A673 (cell line): ENCODE measurements at regions not wholly inside any gene's neighbourhood (a gene's known extent, or its start where the extent isn't known, plus 50 kb on each side); places are given as distances from the start of the nearest gene placed in this dataset.

Experiments
- BruUV-seq: library from RNA; stranded (reverse); fragments of 400-500 nt; replicated peaks from 2 replicates; lab custom pipeline; 2021; lab: Mats Ljungman, UMichigan
- CTCF ChIA-PET: fragments of 300-600 bp; sonication (Branson Sonifier 250); formaldehyde crosslinking; loops from one replicate; lab custom pipeline; 2022; ENCODE audit warnings: antibody characterized with exemption; lab: Charles Lee
- POLR2A ChIA-PET: fragments of 300-600 bp; sonication (Branson Sonifier 250); formaldehyde crosslinking; loops from one replicate; lab custom pipeline; 2022; ENCODE audit warnings: antibody characterized with exemption; ENCODE audit not compliant: low non-redundant PET; lab: Charles Lee
- DNase-seq: peaks from one replicate; pipeline ENCODE4 v3.0.0-alpha.2; 2015; ENCODE audit warnings: low spot score
- H3K27ac ChIP-seq: fragments of 200-600 bp; sonication (generic); 2 replicates; pipeline ENCODE4 v1.5.1; 2016; ENCODE audit warnings: mixed run types, low read depth, mild to moderate bottlenecking, mixed read lengths, antibody characterized with exemption, low read length; ENCODE audit not compliant: poor library complexity, severe bottlenecking
- H3K27me3 ChIP-seq: fragments of 200-600 bp; sonication (generic); replicated peaks from 2 replicates; pipeline ENCODE4 v1.6.1; 2017; ENCODE audit warnings: mixed run types, low read depth, mild to moderate bottlenecking, mixed read lengths, antibody characterized with exemption, low read length; ENCODE audit not compliant: insufficient read depth, poor library complexity
- H3K36me3 ChIP-seq: fragments of 200-600 bp; sonication (generic); 2 replicates; pipeline ENCODE4 v1.6.1; 2016; ENCODE audit warnings: mixed run types, mild to moderate bottlenecking, mixed read lengths, antibody characterized with exemption, low read length; ENCODE audit not compliant: insufficient read depth, poor library complexity, severe bottlenecking
- H3K4me1 ChIP-seq: fragments of 200-600 bp; sonication (generic); 2 replicates; pipeline ENCODE4 v1.6.1; 2017; ENCODE audit warnings: mixed run types, mild to moderate bottlenecking, mixed read lengths, antibody characterized with exemption, low read length; ENCODE audit not compliant: insufficient read depth, poor library complexity, severe bottlenecking
- H3K4me3 ChIP-seq: fragments of 200-600 bp; sonication (generic); 2 replicates; pipeline ENCODE4 v1.5.1; 2016; ENCODE audit warnings: low read depth, mixed run types, mild to moderate bottlenecking, mixed read lengths, low read length; ENCODE audit not compliant: poor library complexity, severe bottlenecking
- H3K9me3 ChIP-seq: fragments of 200-600 bp; sonication (generic); 2 replicates; pipeline ENCODE4 v1.6.1; 2016; ENCODE audit warnings: mixed run types, low read depth, mild to moderate bottlenecking, mixed read lengths, antibody characterized with exemption, low read length; ENCODE audit not compliant: poor library complexity, severe bottlenecking
- EZH2 ChIP-seq: fragments of 200-600 bp; sonication (generic); IDR thresholded peaks from 2 replicates; pipeline ENCODE4 v1.6.1; 2017; ENCODE audit warnings: borderline replicate concordance, low read depth, mild to moderate bottlenecking, mixed read lengths, antibody characterized with exemption, low read length; ENCODE audit not compliant: poor library complexity, severe bottlenecking
- intact Hi-C: fragments of 100-400 bp; cut with micrococcal nuclease; formaldehyde crosslinking; loops from one replicate; pipeline ENCODE4 v1.10.0; 2022; ENCODE audit not compliant: unreplicated experiment
- TF ChIP-seq, protein P1 (sequence below): fragments of 300-800, 200-600 bp; sonication (generic); conservative IDR thresholded peaks from 2 replicates; pipeline ENCODE4 v1.5.1; 2017; ENCODE audit warnings: low read depth, mild to moderate bottlenecking, antibody characterized with exemption, low read length, moderate library complexity, mixed read lengths

DNA sequence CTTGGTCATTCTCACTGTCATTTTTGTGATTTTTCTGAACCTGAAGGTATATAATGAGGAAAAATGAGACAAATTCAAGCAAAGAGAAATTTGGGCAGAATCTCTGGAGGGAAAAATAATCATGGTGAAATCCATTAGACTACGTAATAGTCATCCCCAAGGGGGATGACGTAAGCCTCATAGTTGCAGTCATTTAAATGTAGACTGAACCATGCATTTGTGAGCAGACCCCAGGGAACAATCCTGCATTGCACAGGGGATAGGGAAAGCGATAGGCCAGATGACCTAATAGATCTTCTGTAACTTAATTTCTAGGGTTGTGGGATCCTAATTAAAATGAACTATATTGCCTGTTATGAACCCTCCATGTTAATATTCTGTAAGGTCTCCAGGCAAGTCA is 167.4 kb upstream of the C1orf21 start:
- no peaks in the 10 kb centered on the region for H3K27me3 ChIP-seq
- peaks cover 22% of the 10 kb centered on the region for H3K4me1 ChIP-seq
- intact Hi-C loops = loop anchor here (2.0 to 10.0 kb wide), 2 partner anchors 67 to 345 kb away; no protein-coding TSS in a partner anchor
- H3K27ac ChIP-seq = peak overlapping the region; percentile 50
- TF ChIP-seq, protein P1, sequence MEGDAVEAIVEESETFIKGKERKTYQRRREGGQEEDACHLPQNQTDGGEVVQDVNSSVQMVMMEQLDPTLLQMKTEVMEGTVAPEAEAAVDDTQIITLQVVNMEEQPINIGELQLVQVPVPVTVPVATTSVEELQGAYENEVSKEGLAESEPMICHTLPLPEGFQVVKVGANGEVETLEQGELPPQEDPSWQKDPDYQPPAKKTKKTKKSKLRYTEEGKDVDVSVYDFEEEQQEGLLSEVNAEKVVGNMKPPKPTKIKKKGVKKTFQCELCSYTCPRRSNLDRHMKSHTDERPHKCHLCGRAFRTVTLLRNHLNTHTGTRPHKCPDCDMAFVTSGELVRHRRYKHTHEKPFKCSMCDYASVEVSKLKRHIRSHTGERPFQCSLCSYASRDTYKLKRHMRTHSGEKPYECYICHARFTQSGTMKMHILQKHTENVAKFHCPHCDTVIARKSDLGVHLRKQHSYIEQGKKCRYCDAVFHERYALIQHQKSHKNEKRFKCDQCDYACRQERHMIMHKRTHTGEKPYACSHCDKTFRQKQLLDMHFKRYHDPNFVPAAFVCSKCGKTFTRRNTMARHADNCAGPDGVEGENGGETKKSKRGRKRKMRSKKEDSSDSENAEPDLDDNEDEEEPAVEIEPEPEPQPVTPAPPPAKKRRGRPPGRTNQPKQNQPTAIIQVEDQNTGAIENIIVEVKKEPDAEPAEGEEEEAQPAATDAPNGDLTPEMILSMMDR = no peak
- TF ChIP-seq EZH2 = no peak
- no peak overlapping the region for H3K4me3 ChIP-seq
- ChIA-PET POLR2A (no interaction called here), CTCF (no interaction called here)
- DNase-seq = peak; percentile 77
- H3K36me3 ChIP-seq = no peaks in the 10 kb centered on the region
- no TSS peak for BruUV-seq
- H3K9me3 ChIP-seq = no peaks in the 10 kb centered on the region

DNA sequence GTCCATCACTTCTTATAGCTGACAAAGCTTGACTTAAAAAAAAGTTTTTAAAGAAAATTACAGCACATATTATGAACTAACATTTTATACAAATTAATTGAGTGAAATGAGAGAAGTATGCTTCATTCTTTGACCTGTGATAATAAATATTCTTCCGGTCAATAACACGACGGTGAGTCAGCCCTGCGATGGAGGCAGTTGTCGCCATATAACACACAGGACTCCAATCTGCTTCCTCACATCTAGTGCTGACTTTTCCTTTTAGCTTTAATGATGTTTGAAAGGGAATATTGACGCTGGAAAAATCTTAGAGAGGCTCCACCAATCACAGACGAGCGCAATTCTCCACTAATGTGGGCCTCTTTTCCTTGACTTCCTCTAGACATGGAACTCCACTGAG is 166.9 kb upstream of the C1orf21 start:
- intact Hi-C loops = loop anchor here (2.0 to 10.0 kb wide), 3 partner anchors 67 to 445 kb away; no protein-coding TSS in a partner anchor

DNA sequence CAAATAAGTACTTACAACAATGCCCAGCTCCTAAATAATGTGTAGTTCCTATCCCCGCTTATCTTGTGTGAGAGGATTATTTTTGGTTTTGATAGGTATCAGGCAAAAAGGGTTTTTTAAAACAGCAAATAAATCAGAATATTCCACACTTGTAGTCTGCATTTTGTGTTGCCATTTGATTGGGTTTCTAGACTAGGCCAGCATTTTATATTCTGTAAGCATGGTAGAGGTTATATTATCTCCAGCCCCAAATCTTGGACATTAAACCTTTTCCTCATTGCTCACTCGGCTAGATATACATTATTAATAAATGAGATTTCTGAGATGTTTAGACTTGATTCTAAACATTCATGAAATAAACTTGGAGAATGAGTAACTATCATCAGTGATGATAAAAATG is 165.7 kb upstream of the C1orf21 start:
- no TSS peak for BruUV-seq
- no peak for DNase-seq
- ChIA-PET POLR2A (interaction anchor here (0.5 kb wide), 1 partner anchor 155 kb away, joined by 3 read pairs; no protein-coding TSS in a partner anchor), CTCF (interaction anchor here (1.0 kb wide), 1 partner anchor 145 kb away, joined by 4 read pairs; no protein-coding TSS in a partner anchor)
- no peaks in the 10 kb centered on the region for H3K27me3 ChIP-seq
- peaks cover 22% of the 10 kb centered on the region for H3K4me1 ChIP-seq
- no peaks in the 10 kb centered on the region for H3K36me3 ChIP-seq
- no peak overlapping the region for H3K27ac ChIP-seq
- TF ChIP-seq, protein P1 = no peak
- TF ChIP-seq EZH2 = no peak
- no peak overlapping the region for H3K4me3 ChIP-seq
- intact Hi-C loops = loop anchor here (10.0 kb wide), 1 partner anchor 444 kb away; no protein-coding TSS in a partner anchor
- no peaks in the 10 kb centered on the region for H3K9me3 ChIP-seq

More for the DNA sequence above, 166.9 kb upstream of the C1orf21 start:
- Histone ChIP-seq H3K4me1 (peaks cover 22% of the 10 kb centered on the region), H3K36me3 (no peaks in the 10 kb centered on the region), H3K27me3 (no peaks in the 10 kb centered on the region), H3K4me3 (no peak overlapping the region), H3K27ac (peak overlapping the region; percentile 50), H3K9me3 (no peaks in the 10 kb centered on the region)
- TF ChIP-seq EZH2 = no peak
- TF ChIP-seq, protein P1 = no peak
- DNase-seq = no peak
- BruUV-seq = TSS peak; percentile 79
- ChIA-PET CTCF (no interaction called here), POLR2A (no interaction called here)
